PC-3 (cell line): ENCODE measurements at regions not wholly inside any gene's neighbourhood (a gene's known extent, or its start where the extent isn't known, plus 50 kb on each side); places are given as distances from the start of the nearest gene placed in this dataset.

Experiments
- EZH2 ChIP-seq: fragments of 300-600 bp; sonication (generic); IDR thresholded peaks from one replicate; pipeline ENCODE4 v1.6.1; 2017; ENCODE audit warnings: antibody characterized with exemption, mild to moderate bottlenecking, low read length; ENCODE audit not compliant: unreplicated experiment
- EZH2phosphoT487 ChIP-seq: fragments of 300-600 bp; sonication (generic); IDR thresholded peaks from 2 replicates; pipeline ENCODE4 v1.6.1; 2018; ENCODE audit warnings: mild to moderate bottlenecking, antibody characterized with exemption, low read length, borderline replicate concordance
- TF ChIP-seq, protein P1 (sequence below): fragments of 300-600 bp; sonication (generic); conservative IDR thresholded peaks from 2 replicates; pipeline ENCODE4 v1.5.1; 2017; ENCODE audit warnings: antibody characterized with exemption, low read depth, mild to moderate bottlenecking, low read length

GRCh38 chrX:22541926-22542325 is 269.2 kb downstream of the CBLL2 start:
- TF ChIP-seq, protein P1, sequence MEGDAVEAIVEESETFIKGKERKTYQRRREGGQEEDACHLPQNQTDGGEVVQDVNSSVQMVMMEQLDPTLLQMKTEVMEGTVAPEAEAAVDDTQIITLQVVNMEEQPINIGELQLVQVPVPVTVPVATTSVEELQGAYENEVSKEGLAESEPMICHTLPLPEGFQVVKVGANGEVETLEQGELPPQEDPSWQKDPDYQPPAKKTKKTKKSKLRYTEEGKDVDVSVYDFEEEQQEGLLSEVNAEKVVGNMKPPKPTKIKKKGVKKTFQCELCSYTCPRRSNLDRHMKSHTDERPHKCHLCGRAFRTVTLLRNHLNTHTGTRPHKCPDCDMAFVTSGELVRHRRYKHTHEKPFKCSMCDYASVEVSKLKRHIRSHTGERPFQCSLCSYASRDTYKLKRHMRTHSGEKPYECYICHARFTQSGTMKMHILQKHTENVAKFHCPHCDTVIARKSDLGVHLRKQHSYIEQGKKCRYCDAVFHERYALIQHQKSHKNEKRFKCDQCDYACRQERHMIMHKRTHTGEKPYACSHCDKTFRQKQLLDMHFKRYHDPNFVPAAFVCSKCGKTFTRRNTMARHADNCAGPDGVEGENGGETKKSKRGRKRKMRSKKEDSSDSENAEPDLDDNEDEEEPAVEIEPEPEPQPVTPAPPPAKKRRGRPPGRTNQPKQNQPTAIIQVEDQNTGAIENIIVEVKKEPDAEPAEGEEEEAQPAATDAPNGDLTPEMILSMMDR, result no peak
- TF ChIP-seq EZH2phosphoT487, result no peak
- no peak for TF ChIP-seq EZH2
